Breast epithelium (tissue), 3 donors: ENCODE measurements at regions not wholly inside any gene's neighbourhood (a gene's known extent, or its start where the extent isn't known, plus 50 kb on each side); places are given as distances from the start of the nearest gene placed in this dataset.

Experiments used
- POLR2A ChIP-seq: fragments of 450-650 bp; IDR thresholded peaks from one replicate; pipeline ENCODE4 v1.6.1; 2016; ENCODE audit warnings: antibody characterized with exemption, mild to moderate bottlenecking, moderate library complexity
- POLR2AphosphoS5 ChIP-seq, 3 donors: sonication (generic); formaldehyde crosslinking; IDR thresholded peaks; one replicate each; pipeline ENCODE4 v1.6.1; 2017; ENCODE audit warnings: antibody characterized with exemption in 3 of 3
- TF ChIP-seq, protein P1 (sequence below), 3 donors: fragments of 450-650 bp; IDR thresholded peaks; one replicate each; pipeline ENCODE4 v1.5.1; 2016 to 2017; ENCODE audit warnings: antibody characterized with exemption in 3 of 3, mild to moderate bottlenecking in 3 of 3, moderate library complexity in 3 of 3

DNA sequence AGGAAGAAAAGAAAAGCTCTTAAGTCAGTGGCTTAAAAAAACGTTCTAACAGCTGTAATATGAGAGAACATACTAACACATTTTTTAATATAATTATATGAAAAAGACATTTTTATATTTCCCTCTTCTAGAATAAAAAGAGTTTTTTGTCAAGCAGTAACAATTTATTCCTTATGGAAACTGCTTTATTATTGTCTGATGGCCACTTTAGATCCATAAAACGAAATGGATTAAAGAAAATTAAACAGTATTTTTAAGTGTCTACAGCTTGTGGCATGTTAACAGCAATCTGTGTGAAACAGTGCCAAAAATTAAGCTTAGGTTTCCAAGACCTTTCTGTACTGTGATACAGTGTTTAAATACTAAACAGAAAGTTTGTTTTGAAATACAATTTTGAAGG is 55.5 kb upstream of the TENM3 start:
- TF ChIP-seq POLR2A (no peak), POLR2AphosphoS5 (IDR thresholded peaks at IDR 0.05) (no peak)
- TF ChIP-seq, protein P1, sequence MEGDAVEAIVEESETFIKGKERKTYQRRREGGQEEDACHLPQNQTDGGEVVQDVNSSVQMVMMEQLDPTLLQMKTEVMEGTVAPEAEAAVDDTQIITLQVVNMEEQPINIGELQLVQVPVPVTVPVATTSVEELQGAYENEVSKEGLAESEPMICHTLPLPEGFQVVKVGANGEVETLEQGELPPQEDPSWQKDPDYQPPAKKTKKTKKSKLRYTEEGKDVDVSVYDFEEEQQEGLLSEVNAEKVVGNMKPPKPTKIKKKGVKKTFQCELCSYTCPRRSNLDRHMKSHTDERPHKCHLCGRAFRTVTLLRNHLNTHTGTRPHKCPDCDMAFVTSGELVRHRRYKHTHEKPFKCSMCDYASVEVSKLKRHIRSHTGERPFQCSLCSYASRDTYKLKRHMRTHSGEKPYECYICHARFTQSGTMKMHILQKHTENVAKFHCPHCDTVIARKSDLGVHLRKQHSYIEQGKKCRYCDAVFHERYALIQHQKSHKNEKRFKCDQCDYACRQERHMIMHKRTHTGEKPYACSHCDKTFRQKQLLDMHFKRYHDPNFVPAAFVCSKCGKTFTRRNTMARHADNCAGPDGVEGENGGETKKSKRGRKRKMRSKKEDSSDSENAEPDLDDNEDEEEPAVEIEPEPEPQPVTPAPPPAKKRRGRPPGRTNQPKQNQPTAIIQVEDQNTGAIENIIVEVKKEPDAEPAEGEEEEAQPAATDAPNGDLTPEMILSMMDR (IDR thresholded peaks at IDR 0.05) = no peak
